ENCODE measurements at regions not wholly inside any gene's neighbourhood (a gene's known extent, or its start where the extent isn't known, plus 50 kb on each side); places are given as distances from the start of the nearest gene placed in this dataset.

DNA sequence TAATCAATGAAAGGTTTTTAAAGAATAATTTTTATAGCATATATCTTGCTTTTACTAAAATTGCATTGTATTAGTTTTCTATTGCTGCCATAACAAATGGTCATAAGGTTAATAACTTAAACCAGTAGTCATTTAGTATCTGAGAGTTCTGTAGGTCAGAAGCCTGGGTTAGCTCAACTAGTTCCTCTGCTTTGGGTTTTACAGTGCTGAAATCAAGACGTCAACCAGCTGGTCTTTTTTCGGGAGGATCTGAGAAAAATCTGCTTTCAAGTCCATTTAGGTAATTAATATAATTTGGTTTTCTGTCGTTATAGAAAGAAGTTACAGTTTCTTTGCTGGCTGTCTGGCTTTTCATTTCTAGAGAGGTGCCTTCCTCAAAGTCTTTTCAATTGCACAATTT is 577.7 kb downstream of the MRPL39 start:
- no peaks in the 10 kb centered on the region for H3K4me1 Mint-ChIP-seq (ENCODE audit: low read depth)
- no peaks in the 10 kb centered on the region for H3K36me3 Mint-ChIP-seq (ENCODE audit: low read depth)
- H3K27ac Mint-ChIP-seq = no peak overlapping the region
- no peak overlapping the region for H3K4me3 Mint-ChIP-seq (ENCODE audit: low read depth)
- DNase-seq (ENCODE audit: low spot score) = no peak
- intact Hi-C loops (cut with micrococcal nuclease) = no loop called here
- H3K9me3 Mint-ChIP-seq = peaks cover 8% of the 10 kb centered on the region
- no peaks in the 10 kb centered on the region for H3K27me3 Mint-ChIP-seq (ENCODE audit: low read depth)

- DNase-seq (ENCODE audit: low spot score) = no peak
- H3K27me3 Mint-ChIP-seq (ENCODE audit: low read depth) = no peaks in the 10 kb centered on the region
- no peak overlapping the region for H3K27ac Mint-ChIP-seq
- H3K9me3 Mint-ChIP-seq = peaks cover 15% of the 10 kb centered on the region
- no peak overlapping the region for H3K4me3 Mint-ChIP-seq (ENCODE audit: low read depth)
- no peaks in the 10 kb centered on the region for H3K36me3 Mint-ChIP-seq (ENCODE audit: low read depth)
- intact Hi-C loops (cut with micrococcal nuclease) = no loop called here
- no peaks in the 10 kb centered on the region for H3K4me1 Mint-ChIP-seq (ENCODE audit: low read depth)
Measured at GRCh38 chr21:25025596-25025995, 581.7 kb downstream of the MRPL39 start.

DNA sequence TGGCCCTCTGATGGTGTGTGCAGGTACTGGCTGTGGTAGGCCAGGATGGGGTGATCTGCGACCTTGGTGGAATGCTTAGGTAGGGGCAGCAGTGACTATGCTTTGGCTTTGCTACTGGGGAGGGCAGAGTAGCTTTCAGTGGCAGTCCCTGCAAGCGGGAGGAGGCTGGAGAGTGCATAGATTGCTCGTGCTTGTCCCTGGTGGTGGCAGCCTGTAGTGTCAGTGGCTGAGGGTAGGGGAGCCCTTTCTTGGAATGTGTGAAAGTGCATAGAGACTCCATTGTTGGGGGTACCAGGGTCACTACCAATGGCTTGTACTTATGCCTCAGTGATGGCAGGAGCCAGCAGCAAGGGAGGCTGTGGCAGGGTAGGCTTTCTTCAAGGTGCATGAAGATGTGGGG is 582.6 kb downstream of the MRPL39 start:
- intact Hi-C loops (cut with micrococcal nuclease) = no loop called here
- H3K4me1 Mint-ChIP-seq (ENCODE audit: low read depth) = no peaks in the 10 kb centered on the region
- H3K36me3 Mint-ChIP-seq (ENCODE audit: low read depth) = no peaks in the 10 kb centered on the region
- no peak overlapping the region for H3K27ac Mint-ChIP-seq
- no peak for DNase-seq (ENCODE audit: low spot score)
- no peaks in the 10 kb centered on the region for H3K27me3 Mint-ChIP-seq (ENCODE audit: low read depth)
- peaks cover 15% of the 10 kb centered on the region for H3K9me3 Mint-ChIP-seq
- H3K4me3 Mint-ChIP-seq (ENCODE audit: low read depth) = no peak overlapping the region

DNA sequence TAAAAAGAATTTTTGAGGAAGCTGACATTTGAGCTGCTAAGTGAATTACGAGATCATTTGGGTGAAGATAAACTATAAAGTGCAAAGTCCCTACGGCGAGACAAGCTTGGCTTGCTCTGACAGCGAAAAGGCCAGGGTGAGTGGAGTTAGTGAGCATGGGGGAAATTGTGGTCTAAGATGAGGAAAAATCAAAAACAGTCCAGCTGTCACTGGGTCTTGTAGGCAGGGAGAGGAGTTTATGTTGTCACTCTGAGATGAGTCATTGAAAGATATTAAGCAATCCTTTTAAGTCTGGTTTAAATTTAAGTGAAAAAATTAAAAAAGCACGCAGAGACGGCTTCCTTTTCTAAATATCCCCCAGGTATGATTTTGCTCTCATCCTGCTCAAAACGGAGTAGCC is 601.9 kb downstream of the MRPL39 start:
- intact Hi-C loops (cut with micrococcal nuclease) = loop anchor here (10.0 kb wide), 1 partner anchor 59 kb away; no protein-coding TSS in a partner anchor
- H3K27ac Mint-ChIP-seq = no peak overlapping the region
- DNase-seq (ENCODE audit: low spot score) = no peak
- no peaks in the 10 kb centered on the region for H3K27me3 Mint-ChIP-seq (ENCODE audit: low read depth)
- no peaks in the 10 kb centered on the region for H3K4me1 Mint-ChIP-seq (ENCODE audit: low read depth)
- no peak overlapping the region for H3K4me3 Mint-ChIP-seq (ENCODE audit: low read depth)
- H3K9me3 Mint-ChIP-seq = peaks cover 16% of the 10 kb centered on the region
- H3K36me3 Mint-ChIP-seq (ENCODE audit: low read depth) = no peaks in the 10 kb centered on the region

DNA sequence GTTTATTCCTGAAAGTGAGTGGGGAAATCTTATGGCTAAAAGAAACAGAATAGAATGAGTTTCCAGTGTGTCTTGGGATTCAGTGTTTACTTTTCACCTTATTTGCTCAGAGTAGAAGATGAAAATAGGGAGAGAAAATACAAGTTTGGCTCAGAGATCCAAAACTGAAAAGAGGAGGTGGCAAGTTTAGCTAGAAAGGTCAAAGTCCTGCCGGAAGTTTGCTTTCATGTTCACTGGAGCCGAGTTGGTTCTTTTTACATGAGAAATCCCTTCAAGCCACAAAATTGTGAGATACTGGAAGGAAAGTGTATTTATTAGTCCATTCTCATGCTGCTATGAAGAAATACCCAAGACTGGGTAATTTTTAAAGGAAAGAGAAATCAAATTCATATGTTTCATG is 604.6 kb downstream of the MRPL39 start:
- Mint-ChIP-seq H3K4me3 (ENCODE audit: low read depth) (no peak overlapping the region), H3K27ac (no peak overlapping the region), H3K36me3 (ENCODE audit: low read depth) (no peaks in the 10 kb centered on the region), H3K4me1 (ENCODE audit: low read depth) (no peaks in the 10 kb centered on the region), H3K27me3 (ENCODE audit: low read depth) (no peaks in the 10 kb centered on the region), H3K9me3 (peaks cover 16% of the 10 kb centered on the region)
- no peak for DNase-seq (ENCODE audit: low spot score)
- intact Hi-C loops (cut with micrococcal nuclease) = loop anchor here (10.0 kb wide), 1 partner anchor 62 kb away; no protein-coding TSS in a partner anchor

DNA sequence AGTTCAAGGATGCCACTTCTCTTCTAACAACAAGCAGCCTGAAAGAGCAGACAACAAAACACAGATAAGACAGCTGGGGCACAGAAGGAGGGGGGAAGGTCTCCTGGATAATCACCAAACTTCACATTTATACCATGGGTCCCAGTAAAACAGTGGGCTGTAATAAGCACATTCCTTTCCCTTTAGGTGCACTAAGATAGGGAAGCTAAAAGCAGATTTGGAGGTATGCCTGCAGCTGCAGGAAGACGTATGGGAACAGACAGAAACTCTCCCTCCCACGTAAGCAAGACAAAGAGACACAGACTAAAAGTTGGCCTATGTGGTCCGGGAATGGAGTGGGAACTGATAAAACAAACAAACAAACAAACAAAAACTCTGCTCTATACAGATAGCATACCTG is 612.1 kb downstream of the MRPL39 start:
- Mint-ChIP-seq H3K36me3 (ENCODE audit: low read depth) (no peaks in the 10 kb centered on the region), H3K27ac (no peak overlapping the region), H3K4me3 (ENCODE audit: low read depth) (no peak overlapping the region), H3K9me3 (peaks cover 9% of the 10 kb centered on the region), H3K4me1 (ENCODE audit: low read depth) (no peaks in the 10 kb centered on the region), H3K27me3 (ENCODE audit: low read depth) (no peaks in the 10 kb centered on the region)
- intact Hi-C loops (cut with micrococcal nuclease) = no loop called here
- DNase-seq (ENCODE audit: low spot score) = no peak

DNA sequence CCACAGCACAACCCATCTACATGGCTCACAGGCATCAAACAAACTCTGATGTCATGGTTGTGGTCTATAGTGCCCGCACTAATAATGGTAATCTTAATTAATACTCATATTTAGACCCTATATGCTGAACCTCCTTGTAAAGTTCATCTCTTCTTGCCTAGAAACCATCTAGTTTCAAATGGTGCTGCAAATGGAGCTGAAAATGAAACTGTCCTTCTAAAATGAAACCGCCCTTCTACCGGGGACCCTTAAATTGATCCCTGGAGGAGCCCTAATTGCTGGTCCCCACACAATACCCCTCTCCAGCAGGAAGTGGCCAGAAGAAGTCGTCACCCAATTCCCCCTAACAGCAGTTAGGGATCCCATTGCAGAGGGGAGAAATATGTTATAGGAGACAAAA is 612.6 kb downstream of the MRPL39 start:
- peaks cover 9% of the 10 kb centered on the region for H3K9me3 Mint-ChIP-seq
- no peak overlapping the region for H3K27ac Mint-ChIP-seq
- no peaks in the 10 kb centered on the region for H3K36me3 Mint-ChIP-seq (ENCODE audit: low read depth)
- intact Hi-C loops (cut with micrococcal nuclease) = no loop called here
- H3K27me3 Mint-ChIP-seq (ENCODE audit: low read depth) = no peaks in the 10 kb centered on the region
- no peaks in the 10 kb centered on the region for H3K4me1 Mint-ChIP-seq (ENCODE audit: low read depth)
- DNase-seq (ENCODE audit: low spot score) = no peak
- H3K4me3 Mint-ChIP-seq (ENCODE audit: low read depth) = no peak overlapping the region

- Mint-ChIP-seq H3K27ac (no peak overlapping the region), H3K36me3 (ENCODE audit: low read depth) (no peaks in the 10 kb centered on the region), H3K9me3 (peaks cover 4% of the 10 kb centered on the region), H3K27me3 (ENCODE audit: low read depth) (no peaks in the 10 kb centered on the region), H3K4me1 (ENCODE audit: low read depth) (no peaks in the 10 kb centered on the region), H3K4me3 (ENCODE audit: low read depth) (no peak overlapping the region)
- intact Hi-C loops (cut with micrococcal nuclease) = no loop called here
- DNase-seq (ENCODE audit: low spot score) = no peak
Measured at GRCh38 chr21:24989516-24989915, 617.8 kb downstream of the MRPL39 start.

DNA sequence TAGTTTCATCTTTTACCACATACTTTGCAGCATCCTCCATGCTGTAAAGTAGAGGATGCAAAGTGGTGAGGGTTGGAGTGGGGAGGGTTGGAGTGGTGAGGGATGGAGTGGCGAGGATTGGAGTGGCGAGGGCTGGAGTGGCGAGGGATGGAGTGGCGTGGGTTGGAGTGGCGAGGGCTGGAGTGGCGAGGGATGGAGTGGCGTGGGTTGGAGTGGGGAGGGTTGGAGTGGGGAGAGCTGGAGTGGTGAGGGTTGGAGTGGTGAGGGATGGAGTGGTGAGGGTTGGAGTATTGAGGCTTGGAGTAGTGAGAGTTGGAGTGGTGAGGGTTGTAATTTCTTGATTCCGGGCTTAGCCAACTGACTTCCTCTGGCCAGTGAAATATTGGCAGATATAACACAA is 618.3 kb downstream of the MRPL39 start:
- Mint-ChIP-seq H3K27ac (no peak overlapping the region), H3K4me3 (ENCODE audit: low read depth) (no peak overlapping the region), H3K4me1 (ENCODE audit: low read depth) (no peaks in the 10 kb centered on the region), H3K9me3 (peaks cover 4% of the 10 kb centered on the region), H3K27me3 (ENCODE audit: low read depth) (no peaks in the 10 kb centered on the region), H3K36me3 (ENCODE audit: low read depth) (no peaks in the 10 kb centered on the region)
- intact Hi-C loops (cut with micrococcal nuclease) = no loop called here
- no peak for DNase-seq (ENCODE audit: low spot score)

DNA sequence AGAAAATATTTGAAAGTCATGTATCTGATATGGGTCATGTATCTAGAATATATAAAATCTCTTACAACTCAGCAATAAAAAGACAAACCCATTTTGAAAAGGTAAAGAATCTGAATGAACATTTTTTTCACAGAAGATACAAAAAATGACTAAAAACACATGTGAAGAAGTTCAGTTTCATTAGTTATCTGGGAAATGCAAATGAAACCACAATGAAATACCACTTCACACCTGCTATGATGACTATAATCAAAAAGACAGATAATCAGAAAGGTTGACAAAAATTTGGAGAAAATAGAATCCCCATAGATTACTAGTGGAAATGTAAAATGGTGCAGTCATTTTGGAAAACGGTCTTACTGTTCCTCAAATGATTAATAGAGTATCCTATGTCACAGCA is 631.0 kb downstream of the MRPL39 start:
- Mint-ChIP-seq H3K9me3 (peaks cover 16% of the 10 kb centered on the region), H3K4me1 (ENCODE audit: low read depth) (no peaks in the 10 kb centered on the region), H3K36me3 (ENCODE audit: low read depth) (no peaks in the 10 kb centered on the region), H3K4me3 (ENCODE audit: low read depth) (no peak overlapping the region), H3K27ac (no peak overlapping the region), H3K27me3 (ENCODE audit: low read depth) (no peaks in the 10 kb centered on the region)
- no peak for DNase-seq (ENCODE audit: low spot score)
- intact Hi-C loops (cut with micrococcal nuclease) = no loop called here

DNA sequence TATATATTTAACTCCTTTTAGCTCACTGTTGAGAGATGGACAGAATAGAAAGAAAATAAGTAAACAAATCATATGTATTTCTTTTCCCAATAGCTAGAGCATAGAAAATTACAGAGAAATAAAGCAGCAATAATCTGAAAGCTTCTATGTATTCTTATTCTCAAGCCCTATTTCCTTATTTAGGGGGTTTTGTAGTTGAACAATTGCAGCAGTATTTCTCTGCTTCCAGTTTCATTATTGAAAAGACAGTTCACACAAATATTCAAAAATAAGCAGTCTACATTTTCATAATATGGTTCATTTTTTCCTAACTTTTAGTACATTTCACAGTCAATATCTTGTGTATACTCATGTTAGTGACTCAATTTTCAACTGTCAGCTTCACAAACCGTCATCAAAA is 638.2 kb downstream of the MRPL39 start:
- Mint-ChIP-seq H3K4me1 (ENCODE audit: low read depth) (no peaks in the 10 kb centered on the region), H3K27me3 (ENCODE audit: low read depth) (no peaks in the 10 kb centered on the region), H3K36me3 (ENCODE audit: low read depth) (no peaks in the 10 kb centered on the region), H3K27ac (no peak overlapping the region), H3K9me3 (peaks cover 16% of the 10 kb centered on the region), H3K4me3 (ENCODE audit: low read depth) (no peak overlapping the region)
- no peak for DNase-seq (ENCODE audit: low spot score)
- intact Hi-C loops (cut with micrococcal nuclease) = no loop called here

DNA sequence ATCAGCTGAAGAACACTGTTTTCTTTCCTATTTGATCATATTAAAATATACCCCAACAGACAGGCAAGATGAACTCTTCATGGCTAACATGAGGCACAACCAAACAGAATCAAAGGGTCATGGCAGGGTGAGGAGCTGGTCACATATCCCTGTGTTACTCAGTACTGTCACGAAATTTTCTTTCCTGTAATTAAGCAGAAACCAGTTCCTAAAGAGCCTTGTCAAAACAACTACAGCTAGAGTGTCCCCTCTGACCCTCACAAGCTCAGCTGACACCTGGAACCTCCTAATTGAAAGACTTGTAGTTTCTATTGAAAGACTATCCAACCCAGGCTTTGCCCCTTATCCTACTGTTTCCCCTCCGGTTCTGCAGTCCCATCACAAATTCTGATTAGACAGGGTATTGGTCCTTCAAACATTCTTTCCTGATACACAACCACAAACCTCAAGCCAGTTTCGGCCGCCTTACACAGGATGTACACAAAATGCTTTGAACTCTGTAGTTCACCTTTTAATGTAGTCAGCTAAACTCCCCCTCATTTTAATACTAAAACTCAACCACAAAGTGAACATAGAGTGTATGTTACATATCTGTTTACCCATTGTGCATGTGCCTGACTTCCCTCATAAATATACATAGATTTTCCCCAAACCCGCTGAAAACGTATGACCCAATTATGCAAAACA is 651.9 kb downstream of the MRPL39 start:
- DNase-seq (ENCODE audit: low spot score) = no peak
- no peaks in the 10 kb centered on the region for H3K9me3 Mint-ChIP-seq
- no peaks in the 10 kb centered on the region for H3K36me3 Mint-ChIP-seq (ENCODE audit: low read depth)
- H3K27me3 Mint-ChIP-seq (ENCODE audit: low read depth) = no peaks in the 10 kb centered on the region
- no peak overlapping the region for H3K27ac Mint-ChIP-seq
- intact Hi-C loops (cut with micrococcal nuclease) = no loop called here
- peaks cover 3% of the 10 kb centered on the region for H3K4me1 Mint-ChIP-seq (ENCODE audit: low read depth)
- H3K4me3 Mint-ChIP-seq (ENCODE audit: low read depth) = no peak overlapping the region

DNA sequence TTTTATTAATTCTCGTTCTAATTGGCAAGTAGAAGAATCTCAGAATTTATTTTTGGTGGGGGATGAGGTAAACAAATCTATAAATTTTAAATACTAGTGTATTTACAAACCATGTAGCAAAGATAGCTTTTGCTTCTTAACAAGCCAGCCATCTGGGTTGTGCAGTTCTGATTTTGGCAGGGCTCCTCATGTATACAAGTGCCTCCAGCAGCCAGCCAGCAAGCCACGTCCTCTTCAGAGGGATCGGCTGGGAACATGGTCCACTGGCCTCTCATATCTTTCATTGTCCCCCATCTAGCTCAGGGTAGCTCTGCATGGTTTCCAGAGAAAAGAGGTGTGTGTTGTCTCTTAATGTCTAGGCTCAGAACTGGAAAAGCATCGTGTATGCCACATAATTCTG is 659.1 kb downstream of the MRPL39 start:
- Mint-ChIP-seq H3K4me3 (ENCODE audit: low read depth) (no peak overlapping the region), H3K27me3 (ENCODE audit: low read depth) (no peaks in the 10 kb centered on the region), H3K4me1 (ENCODE audit: low read depth) (no peaks in the 10 kb centered on the region), H3K27ac (no peak overlapping the region), H3K9me3 (no peaks in the 10 kb centered on the region), H3K36me3 (ENCODE audit: low read depth) (no peaks in the 10 kb centered on the region)
- no peak for DNase-seq (ENCODE audit: low spot score)
- intact Hi-C loops (cut with micrococcal nuclease) = no loop called here

GRCh38 chr21:24945910-24946309 is 661.4 kb downstream of the MRPL39 start:
- Mint-ChIP-seq H3K4me1 (ENCODE audit: low read depth) (no peaks in the 10 kb centered on the region), H3K4me3 (ENCODE audit: low read depth) (no peak overlapping the region), H3K27ac (no peak overlapping the region), H3K9me3 (no peaks in the 10 kb centered on the region), H3K27me3 (ENCODE audit: low read depth) (no peaks in the 10 kb centered on the region), H3K36me3 (ENCODE audit: low read depth) (no peaks in the 10 kb centered on the region)
- no peak for DNase-seq (ENCODE audit: low spot score)
- intact Hi-C loops (cut with micrococcal nuclease) = no loop called here
